HG03064 (cell line): ENCODE measurements at regions not wholly inside any gene's neighbourhood (a gene's known extent, or its start where the extent isn't known, plus 50 kb on each side); places are given as distances from the start of the nearest gene placed in this dataset.
"Not testable (repeated sequence)": the region's sequence is repeated elsewhere in the genome, so short reads cannot be mapped to it uniquely, and the experiment has no call there.

Experiments used
- ATAC-seq: cut with Tn5 transposase; IDR thresholded peaks from one replicate; pipeline ENCODE4 v1.9.1; 2021; ENCODE audit warnings: low read depth; ENCODE audit not compliant: unreplicated experiment

- no peak for ATAC-seq
Observed at GRCh38 chr3:102676424-102676823, 241.6 kb downstream of the ZPLD1 start.

GRCh38 chr3:102682741-102683140 lies 247.9 kb downstream of the ZPLD1 start:
- ATAC-seq = no peak

GRCh38 chr3:102686792-102687191 lies 252.0 kb downstream of the ZPLD1 start:
- no peak for ATAC-seq

DNA sequence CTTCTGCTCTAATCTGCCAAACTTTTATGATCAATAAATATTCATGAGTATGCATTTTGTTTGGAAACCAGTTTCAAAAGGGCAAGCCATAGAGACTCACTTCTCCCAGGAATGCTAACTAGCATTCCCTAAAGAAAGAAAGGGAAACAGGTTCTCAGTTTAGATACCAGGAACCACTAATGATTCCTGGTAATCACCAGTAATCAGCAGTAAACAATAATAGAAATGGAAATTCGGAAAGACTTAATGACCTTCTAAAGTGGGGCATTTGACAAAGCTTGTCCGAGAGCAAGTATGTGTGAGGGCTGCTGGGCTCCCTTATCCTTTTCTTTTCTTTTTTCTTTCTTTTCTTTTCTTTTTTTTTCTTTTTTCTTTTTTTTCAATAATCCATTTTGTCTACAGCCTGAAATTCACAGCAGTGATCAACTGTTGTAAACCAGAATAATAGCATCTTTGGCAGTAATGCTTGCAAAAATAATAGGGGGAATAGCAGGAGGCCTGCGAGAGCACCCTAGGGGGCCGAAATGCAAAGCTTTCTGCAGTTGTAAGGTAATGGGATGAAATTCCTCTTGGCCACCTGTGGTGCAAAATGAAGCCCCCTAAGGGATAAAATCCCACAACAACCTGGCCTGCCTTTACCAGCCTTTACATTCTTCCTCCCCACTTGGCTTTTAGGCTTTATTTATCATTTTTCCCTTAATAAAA lies 253.2 kb downstream of the ZPLD1 start:
- no peak for ATAC-seq

- ATAC-seq = no peak
Observed at GRCh38 chr3:102688556-102688930, 253.7 kb downstream of the ZPLD1 start.

GRCh38 chr3:102691507-102691906 lies 256.7 kb downstream of the ZPLD1 start:
- ATAC-seq = no peak

DNA sequence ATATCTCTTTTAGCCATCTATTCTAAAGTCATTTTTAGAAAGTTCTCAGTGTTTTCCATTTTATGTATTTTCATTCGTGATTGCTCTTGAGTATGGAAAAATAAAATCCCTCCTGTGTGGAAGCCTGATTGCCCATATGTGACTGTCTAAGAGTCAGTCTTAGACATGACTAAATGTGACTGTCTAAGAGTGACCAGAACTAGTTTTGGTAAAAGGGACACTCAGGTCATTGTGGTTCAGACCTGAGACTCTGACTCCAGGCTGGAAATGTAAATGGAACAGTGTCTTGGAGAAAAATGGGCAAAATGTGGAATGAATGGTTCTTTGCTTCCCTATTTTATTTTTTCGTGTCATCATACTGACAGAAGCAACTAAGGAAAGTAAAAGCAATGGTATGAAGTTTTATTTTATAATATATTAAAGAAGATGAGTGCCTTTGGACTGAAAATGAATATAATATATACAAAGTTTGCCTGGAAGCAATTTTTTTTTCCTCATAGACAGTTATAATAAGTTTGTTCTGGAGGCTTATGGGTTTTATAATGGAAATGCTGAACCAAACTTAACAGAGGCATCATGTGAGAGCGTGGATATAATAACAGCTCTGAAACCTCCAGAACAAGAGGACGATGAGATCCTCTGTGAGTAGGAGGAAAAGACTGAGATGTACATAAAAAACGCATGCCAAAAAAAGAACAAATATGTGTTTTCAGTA lies 264.4 kb downstream of the ZPLD1 start:
- no peak for ATAC-seq

DNA sequence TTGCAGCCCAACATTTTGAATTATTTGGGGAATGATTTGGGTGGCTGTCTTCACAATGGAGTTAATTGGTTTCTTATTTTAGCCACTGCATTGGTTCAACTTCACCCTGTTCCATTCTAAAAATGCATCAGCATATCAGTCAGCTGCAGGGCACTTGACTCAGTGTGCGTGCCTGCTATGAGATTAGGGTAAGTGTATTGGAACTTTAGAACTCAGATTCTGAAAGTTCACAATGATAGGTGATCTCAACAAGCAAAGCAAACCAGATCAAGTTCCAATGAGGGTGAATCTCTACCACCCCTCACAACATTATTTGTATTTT lies 265.0 kb downstream of the ZPLD1 start:
- ATAC-seq = no peak

DNA sequence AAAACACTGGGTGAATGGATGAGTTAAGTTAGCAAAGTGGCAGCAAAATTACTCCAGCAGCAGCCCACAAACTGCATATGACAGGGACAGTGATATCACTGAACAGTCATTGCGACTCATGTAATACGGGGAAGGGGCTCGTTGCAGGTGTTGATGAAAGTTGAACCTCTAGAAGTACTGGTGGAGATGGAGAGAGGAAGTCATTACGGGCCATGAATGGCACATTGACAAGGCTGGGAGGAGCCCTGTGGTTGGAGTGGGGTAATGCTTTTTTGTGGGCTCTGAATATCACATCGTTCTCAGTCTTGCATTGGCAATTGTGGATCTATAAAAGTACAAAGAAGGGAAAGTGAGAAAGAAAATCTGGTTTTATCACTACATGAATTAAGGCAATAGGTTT lies 278.1 kb downstream of the ZPLD1 start:
- ATAC-seq = no peak

DNA sequence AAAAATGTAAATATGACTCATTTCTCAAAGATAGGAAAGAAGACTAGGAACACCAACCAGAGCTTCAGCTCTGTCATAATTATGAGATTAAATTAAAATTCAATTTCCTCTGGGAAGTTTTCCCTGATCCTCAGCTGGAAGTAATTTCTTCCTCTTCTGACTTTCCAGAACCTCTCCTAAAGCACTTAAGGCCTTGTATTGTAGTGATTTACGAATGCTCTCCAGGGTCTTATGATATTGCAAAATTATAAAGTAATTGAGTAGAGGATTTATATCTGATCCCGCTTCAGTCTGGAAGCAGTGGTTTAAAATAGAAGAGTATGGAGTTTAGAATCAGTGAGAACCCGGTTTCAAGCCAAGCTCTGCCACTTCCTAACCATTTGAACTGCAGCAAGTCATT lies 279.8 kb downstream of the ZPLD1 start:
- peak; percentile 10 for ATAC-seq

DNA sequence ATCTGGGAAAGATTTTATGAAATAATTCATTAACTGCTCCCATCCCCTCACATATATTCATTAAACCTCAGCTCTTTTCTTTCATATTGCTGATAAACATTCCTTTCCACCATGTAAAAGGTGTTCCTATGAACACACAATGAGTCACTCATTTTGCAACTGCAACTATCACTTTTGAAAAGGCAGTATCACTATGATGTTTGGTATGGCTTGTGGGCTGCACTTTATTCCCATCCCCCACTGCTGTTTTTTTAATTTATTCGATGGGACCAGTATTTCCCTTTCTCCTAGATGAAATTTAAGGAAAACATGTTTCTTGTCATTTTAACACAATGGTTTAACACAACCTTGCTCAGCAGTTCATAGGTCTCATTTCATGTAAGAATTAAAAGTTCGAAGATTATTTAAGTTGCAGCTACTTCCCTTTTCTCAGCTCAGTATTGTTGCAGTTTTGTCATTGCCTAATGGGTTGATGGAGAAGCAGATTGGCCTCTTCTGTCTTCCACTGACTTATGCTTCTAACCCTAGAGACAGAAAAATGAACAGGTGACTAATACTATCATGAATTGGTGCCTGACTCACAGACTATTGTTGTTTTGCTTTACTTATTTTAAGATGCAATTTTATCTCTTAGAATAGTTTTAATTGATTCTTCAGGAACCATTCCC lies 280.3 kb downstream of the ZPLD1 start:
- ATAC-seq = peak; percentile 94

DNA sequence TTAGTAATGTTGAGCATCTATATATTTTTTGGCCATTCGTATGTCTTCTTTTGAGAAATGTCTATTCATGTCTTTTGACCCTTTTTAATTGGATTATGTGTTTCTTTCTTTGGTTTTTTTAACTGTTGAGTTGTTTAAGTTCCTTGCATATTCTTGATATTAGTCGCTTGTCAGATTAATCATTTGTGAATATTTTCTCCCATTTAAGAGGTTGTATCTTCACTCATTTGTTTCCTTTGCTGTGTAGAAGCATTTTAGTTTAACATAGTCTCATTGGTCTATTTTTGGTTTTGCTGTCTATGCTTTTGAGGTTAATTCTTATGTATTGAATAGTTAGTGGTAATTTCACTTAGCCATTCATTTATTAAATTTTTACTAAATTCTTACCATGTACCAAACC lies 283.8 kb downstream of the ZPLD1 start:
- ATAC-seq = no peak

- ATAC-seq = no peak
Observed at GRCh38 chr3:102722317-102722716, 287.5 kb downstream of the ZPLD1 start.

DNA sequence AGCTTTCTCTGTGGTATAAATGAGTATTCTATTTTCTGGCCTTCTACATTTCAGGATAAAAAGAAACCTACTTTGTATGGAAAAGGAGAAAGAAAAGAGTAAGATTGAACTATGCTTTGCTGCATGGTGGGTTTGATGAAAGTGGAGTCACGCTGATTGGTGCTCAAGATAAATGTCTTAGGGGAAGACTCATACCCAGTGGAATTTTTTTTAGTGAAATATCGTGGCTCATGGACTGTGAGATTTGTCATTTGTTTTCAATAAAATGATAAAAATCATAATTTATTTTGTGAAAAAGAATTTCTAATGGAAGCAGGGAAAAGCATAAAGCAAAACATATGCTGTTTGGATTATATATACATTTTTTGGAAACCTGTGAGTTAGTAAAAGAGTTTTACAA lies 292.5 kb downstream of the ZPLD1 start:
- ATAC-seq = no peak

- ATAC-seq = not testable (repeated sequence)
Observed at GRCh38 chr3:102732581-102732980, 297.8 kb downstream of the ZPLD1 start.

- no peak for ATAC-seq
Observed at GRCh38 chr3:102733791-102734563, 299.2 kb downstream of the ZPLD1 start.

- ATAC-seq = no peak
Observed at GRCh38 chr3:102735311-102735710, 300.5 kb downstream of the ZPLD1 start.

DNA sequence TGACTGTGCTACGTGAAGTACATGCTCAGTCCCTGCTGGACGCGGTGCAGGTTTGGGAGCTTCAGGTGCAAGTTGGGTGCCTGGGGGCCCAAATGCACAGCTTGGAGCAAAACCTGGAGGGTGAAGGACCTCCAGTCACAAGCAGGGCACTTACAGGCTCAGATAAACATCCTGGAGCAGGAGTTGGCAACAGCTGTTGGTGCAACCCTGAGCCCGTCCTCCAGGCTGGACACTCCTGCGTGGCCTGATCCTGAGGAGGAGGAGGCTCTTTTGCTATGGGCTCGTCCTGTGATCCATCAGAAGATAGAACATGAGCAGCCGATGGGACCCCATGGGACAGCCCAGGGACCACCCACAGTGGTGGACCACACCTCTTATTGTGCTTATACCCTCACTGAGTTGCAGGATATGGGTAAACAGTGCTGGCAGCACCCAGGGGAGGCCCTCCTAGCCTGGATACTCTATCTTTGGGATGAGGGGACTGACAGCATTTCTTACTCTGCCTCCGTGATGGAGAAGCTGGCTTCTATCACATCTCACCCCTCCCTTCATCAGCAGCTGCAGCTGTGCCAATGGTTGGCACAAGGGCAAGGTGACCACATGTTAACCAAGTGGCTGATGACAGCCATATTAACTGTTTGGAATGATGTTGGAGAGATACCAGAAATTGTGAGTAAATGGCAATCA lies 301.6 kb downstream of the ZPLD1 start:
- no peak for ATAC-seq

DNA sequence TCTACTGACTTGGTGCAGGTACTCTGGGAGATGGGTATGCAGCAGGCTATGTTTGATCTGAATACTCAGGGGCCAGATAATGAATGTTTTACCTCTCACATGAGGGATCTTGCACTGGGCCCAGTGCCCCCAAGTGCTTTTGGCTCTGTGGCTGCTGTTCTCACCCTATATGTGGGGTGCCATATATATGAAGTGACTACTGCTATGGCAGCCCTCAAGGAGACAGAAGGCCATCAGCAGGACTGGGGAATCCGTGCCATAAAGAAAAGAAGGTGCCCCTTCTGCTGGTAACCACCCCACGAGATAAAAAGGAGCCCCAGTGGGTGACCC lies 302.1 kb downstream of the ZPLD1 start:
- ATAC-seq = no peak

- no peak for ATAC-seq
Observed at GRCh38 chr3:102737353-102737752, 302.5 kb downstream of the ZPLD1 start.

GRCh38 chr3:102741105-102741504 lies 306.3 kb downstream of the ZPLD1 start:
- ATAC-seq = no peak
